ENCODE measurements at regions not wholly inside any gene's neighbourhood (a gene's known extent, or its start where the extent isn't known, plus 50 kb on each side); places are given as distances from the start of the nearest gene placed in this dataset.
A peak's percentile ranks its signal among the peaks of the same experiment; 100 is the strongest.

DNA sequence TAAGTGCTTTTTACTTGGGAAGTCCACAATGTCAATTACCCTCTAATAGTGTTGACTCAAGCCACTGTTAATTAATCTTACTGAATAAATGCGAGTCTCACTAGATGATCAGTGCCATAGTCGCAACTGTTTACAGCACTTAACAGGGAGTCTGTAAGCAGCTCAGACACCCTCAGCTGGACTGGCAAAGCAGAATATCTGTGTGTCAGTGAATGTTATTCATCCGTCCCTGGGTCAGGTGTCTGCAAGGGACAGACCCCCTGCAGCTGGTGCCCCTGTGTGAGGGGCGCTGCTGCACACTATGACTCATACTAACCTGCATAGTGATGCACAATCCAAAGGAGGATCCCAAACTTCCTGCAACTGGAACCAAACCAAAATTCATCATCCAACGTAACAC is 306.5 kb downstream of the HHIPL2 start:
- no peak overlapping the region for H2AFZ ChIP-seq (ENCODE audit: low read length)
- no peak overlapping the region for H2BK5ac ChIP-seq (ENCODE audit: low read depth, low read length)
- H3K27ac ChIP-seq (ENCODE audit: low read depth, low read length): no peak overlapping the region
- no peak overlapping the region for H3K4ac ChIP-seq (replicated peaks; ENCODE audit: insufficient read length, low read depth, low read length)
- H4K91ac ChIP-seq (replicated peaks; ENCODE audit: insufficient read length, low read length): no peak overlapping the region
- peaks cover 0 to 11% (median 9%) of the 10 kb centered on the region in 4 experiments; a peak in 6 of 7 replicates for H3K4me1 ChIP-seq (replicated peaks in 1 of 4; ENCODE audit: control insufficient read depth in 3 of 4, insufficient read depth in 4 of 4, low read length in 3 of 4)
- H2BK12ac ChIP-seq (ENCODE audit: low read depth, low read length): no peak overlapping the region
- H2BK120ac ChIP-seq (replicated peaks; ENCODE audit: low read depth, low read length): no peak overlapping the region
- POLR2A ChIA-PET (ENCODE audit: partially characterized antibody): no interaction called here
- H2AK5ac ChIP-seq (ENCODE audit: low read depth, low read length): no peak overlapping the region
- H3K23me2 ChIP-seq (ENCODE audit: low read depth, low read length): no peaks in the 10 kb centered on the region
- 79% methylated on average over 5 of the region's 5 CpGs; no CpG with 5 or more reads in 1 of the 2 experiments for WGBS, 2 experiments (ENCODE audit: extremely low coverage in 1 of 2, insufficient coverage in 1 of 2, insufficient read length in 1 of 2, insufficient replicate concordance in 2 of 2, low coverage in 1 of 2, low lambda C conversion rate in 2 of 2, missing lambda C conversion rate in 1 of 2)
- H3K36me3 ChIP-seq (ENCODE audit: control insufficient read depth in 2 of 4, insufficient read depth in 4 of 4, low read length in 3 of 4): no peaks in the 10 kb centered on the region
- no peak overlapping the region for H2BK15ac ChIP-seq (ENCODE audit: low read length)
- no peak overlapping the region for H3K23ac ChIP-seq (ENCODE audit: insufficient read length)
- no peak overlapping the region for H3K9ac ChIP-seq (replicated peaks in 1 of 4; ENCODE audit: extremely low read depth in 1 of 4, low read depth in 3 of 4, low read length in 3 of 4)
- H3K9me3 ChIP-seq (ENCODE audit: insufficient read depth in 2 of 2, low read depth in 1 of 2, low read length in 1 of 2): no peaks in the 10 kb centered on the region
- H2BK20ac ChIP-seq (ENCODE audit: low read length): 0 out of 2 replicates have a peak overlapping the region, but pooled peaks have one; percentile 34
- H3K18ac ChIP-seq (ENCODE audit: extremely low read depth, low read length): no peak overlapping the region
- no peak overlapping the region for H4K8ac ChIP-seq (ENCODE audit: extremely low read depth, insufficient read depth, low read length)
- no peak overlapping the region for H3K4me3 ChIP-seq (ENCODE audit: extremely low read depth in 1 of 4, insufficient read depth in 2 of 4, low read depth in 3 of 4, low read length in 4 of 4)
- no peak for DNase-seq (ENCODE audit: low read depth in 1 of 2, low spot score in 2 of 2)
- CTCF ChIA-PET (ENCODE audit: partially characterized antibody): no interaction called here
- H4K5ac ChIP-seq (ENCODE audit: insufficient read length, low read depth, low read length): no peak overlapping the region
- no peaks in the 10 kb centered on the region for H3K79me2 ChIP-seq (ENCODE audit: control insufficient read depth in 1 of 2, insufficient read depth in 2 of 2, low read length in 2 of 2)
- H3K79me1 ChIP-seq (ENCODE audit: low read depth, low read length): no peaks in the 10 kb centered on the region
- no peak overlapping the region for H3K56ac ChIP-seq (replicated peaks; ENCODE audit: insufficient read length, low read depth, low read length)
- TF ChIP-seq RXRA (IDR thresholded peaks at IDR 0.05; ENCODE audit: insufficient read depth, low read depth, low read length) (no peak), BRCA1 (IDR thresholded peaks at IDR 0.05; ENCODE audit: low read depth, low read length) (no peak), HDAC6 (IDR thresholded peaks at IDR 0.05; ENCODE audit: low read depth, low read length) (no peak), NANOG (IDR thresholded peaks at IDR 0.05; ENCODE audit: insufficient read depth, low read depth, low read length, poor library complexity, severe bottlenecking) (no peak), POLR2A (IDR thresholded peaks at IDR 0.05; ENCODE audit: control extremely low read depth in 1 of 2, low read depth in 2 of 2, low read length in 2 of 2) (no peak), CTBP2 (IDR thresholded peaks at IDR 0.05; ENCODE audit: borderline replicate concordance, insufficient read depth, insufficient read length, low read length) (no peak), POU5F1 (IDR thresholded peaks at IDR 0.05; ENCODE audit: low read depth, low read length) (no peak), CBX8 (IDR thresholded peaks at IDR 0.05; ENCODE audit: borderline replicate concordance, low read depth, low read length) (no peak), HDAC2 (IDR thresholded peaks at IDR 0.05; ENCODE audit: borderline replicate concordance in 1 of 2, low read depth in 2 of 2, low read length in 2 of 2) (no peak), TBP (IDR thresholded peaks at IDR 0.05; ENCODE audit: low read depth, low read length) (no peak), SIRT6 (IDR thresholded peaks at IDR 0.05; ENCODE audit: low read length) (no peak), EP300 (IDR thresholded peaks at IDR 0.05; ENCODE audit: borderline replicate concordance in 1 of 2, low read depth in 2 of 2, low read length in 2 of 2) (no peak)
- H4K20me1 ChIP-seq (replicated peaks in 1 of 2; ENCODE audit: control insufficient read depth in 1 of 2, insufficient read depth in 2 of 2, low read length in 2 of 2): no peaks in the 10 kb centered on the region
- H3K14ac ChIP-seq (ENCODE audit: insufficient read length): no peak overlapping the region
- H3K27me3 ChIP-seq (replicated peaks in 1 of 4; ENCODE audit: control insufficient read depth in 3 of 4, extremely low read depth in 1 of 4, insufficient read depth in 3 of 4, low read length in 3 of 4): peaks cover 0 to 1% (median 0%) of the 10 kb centered on the region in 4 experiments; a peak in 1 of 7 replicates
- FAIRE-seq: no peak
- 0 out of 4 replicates have a peak overlapping the region, but pooled peaks of 1 of the 2 experiments have one; percentile 1 for H3K4me2 ChIP-seq (ENCODE audit: insufficient read depth in 1 of 2, low read depth in 2 of 2, low read length in 2 of 2)

Data from H1 (cell line).